Neuron (in vitro differentiated cells): ENCODE measurements at regions not wholly inside any gene's neighbourhood (a gene's known extent, or its start where the extent isn't known, plus 50 kb on each side); places are given as distances from the start of the nearest gene placed in this dataset.

Experiments
- H2AFZ ChIP-seq: one replicate; pipeline ENCODE4 v1.6.1; 2013; ENCODE audit warnings: low read depth, mild to moderate bottlenecking, inconsistent platforms, low read length, moderate library complexity
- H3K27me3 ChIP-seq: one replicate; pipeline ENCODE4 v1.6.1; 2013; ENCODE audit warnings: low read length; ENCODE audit not compliant: insufficient read depth
- H3K36me3 ChIP-seq: one replicate; pipeline ENCODE4 v1.6.1; 2013; ENCODE audit warnings: low read length; ENCODE audit not compliant: insufficient read depth
- H3K4me1 ChIP-seq: one replicate; pipeline ENCODE4 v1.6.1; 2013; ENCODE audit warnings: low read length; ENCODE audit not compliant: insufficient read depth
- H3K4me3 ChIP-seq: 2 replicates; pipeline ENCODE4 v1.5.1; 2013; ENCODE audit warnings: mild to moderate bottlenecking, low read length, moderate library complexity
- H3K9me3 ChIP-seq: one replicate; pipeline ENCODE4 v1.6.1; 2013; ENCODE audit warnings: low read length

- no peaks in the 10 kb centered on the region for H3K36me3 ChIP-seq
- no peak overlapping the region for H2AFZ ChIP-seq
- peaks cover 3% of the 10 kb centered on the region for H3K9me3 ChIP-seq
- no peak overlapping the region for H3K4me3 ChIP-seq
- H3K27me3 ChIP-seq = peaks cover 5% of the 10 kb centered on the region
- H3K4me1 ChIP-seq = no peaks in the 10 kb centered on the region
These were observed 129.6 kb upstream of the ZNF618 start for GRCh38 chr9:113746486-113746885.

GRCh38 chr9:113748135-113748534, 128.0 kb upstream of the ZNF618 start:
- no peak overlapping the region for H3K4me3 ChIP-seq
- H2AFZ ChIP-seq = no peak overlapping the region
- H3K4me1 ChIP-seq = no peaks in the 10 kb centered on the region
- H3K27me3 ChIP-seq = peaks cover 5% of the 10 kb centered on the region
- no peaks in the 10 kb centered on the region for H3K36me3 ChIP-seq
- H3K9me3 ChIP-seq = peaks cover 3% of the 10 kb centered on the region

GRCh38 chr9:113753398-113754119, 122.5 kb upstream of the ZNF618 start:
- Histone ChIP-seq H3K9me3 (peaks cover 3% of the 10 kb centered on the region), H3K4me3 (no peak overlapping the region), H3K36me3 (no peaks in the 10 kb centered on the region), H3K4me1 (peaks cover 6% of the 10 kb centered on the region), H2AFZ (no peak overlapping the region), H3K27me3 (peaks cover 4% of the 10 kb centered on the region)

GRCh38 chr9:113754739-113755138, 121.4 kb upstream of the ZNF618 start:
- Histone ChIP-seq H2AFZ (no peak overlapping the region), H3K4me1 (peaks cover 6% of the 10 kb centered on the region), H3K36me3 (no peaks in the 10 kb centered on the region), H3K9me3 (no peaks in the 10 kb centered on the region), H3K27me3 (peaks cover 4% of the 10 kb centered on the region), H3K4me3 (no peak overlapping the region)

- H3K4me1 ChIP-seq = peaks cover 6% of the 10 kb centered on the region
- no peak overlapping the region for H2AFZ ChIP-seq
- no peaks in the 10 kb centered on the region for H3K9me3 ChIP-seq
- no peak overlapping the region for H3K4me3 ChIP-seq
- H3K27me3 ChIP-seq = peaks cover 4% of the 10 kb centered on the region
- H3K36me3 ChIP-seq = no peaks in the 10 kb centered on the region
These were observed 120.7 kb upstream of the ZNF618 start for GRCh38 chr9:113755433-113755832.

GRCh38 chr9:113756476-113757192, 119.5 kb upstream of the ZNF618 start:
- peaks cover 6% of the 10 kb centered on the region for H3K4me1 ChIP-seq
- no peak overlapping the region for H2AFZ ChIP-seq
- peaks cover 4% of the 10 kb centered on the region for H3K27me3 ChIP-seq
- H3K9me3 ChIP-seq = no peaks in the 10 kb centered on the region
- no peak overlapping the region for H3K4me3 ChIP-seq
- no peaks in the 10 kb centered on the region for H3K36me3 ChIP-seq

GRCh38 chr9:113763429-113763828, 112.7 kb upstream of the ZNF618 start:
- no peaks in the 10 kb centered on the region for H3K4me1 ChIP-seq
- no peak overlapping the region for H2AFZ ChIP-seq
- H3K36me3 ChIP-seq = no peaks in the 10 kb centered on the region
- peaks cover 3% of the 10 kb centered on the region for H3K27me3 ChIP-seq
- no peaks in the 10 kb centered on the region for H3K9me3 ChIP-seq
- H3K4me3 ChIP-seq = no peak overlapping the region

GRCh38 chr9:113764572-113764971, 111.5 kb upstream of the ZNF618 start:
- Histone ChIP-seq H3K4me1 (no peaks in the 10 kb centered on the region), H3K9me3 (no peaks in the 10 kb centered on the region), H3K27me3 (peaks cover 3% of the 10 kb centered on the region), H2AFZ (no peak overlapping the region), H3K4me3 (no peak overlapping the region), H3K36me3 (no peaks in the 10 kb centered on the region)

GRCh38 chr9:113769412-113769811, 106.7 kb upstream of the ZNF618 start:
- H3K9me3 ChIP-seq = no peaks in the 10 kb centered on the region
- no peaks in the 10 kb centered on the region for H3K36me3 ChIP-seq
- H3K4me3 ChIP-seq = no peak overlapping the region
- H2AFZ ChIP-seq = no peak overlapping the region
- H3K27me3 ChIP-seq = peaks cover 3% of the 10 kb centered on the region
- no peaks in the 10 kb centered on the region for H3K4me1 ChIP-seq

GRCh38 chr9:113770396-113770795, 105.7 kb upstream of the ZNF618 start:
- Histone ChIP-seq H3K9me3 (no peaks in the 10 kb centered on the region), H3K27me3 (peaks cover 5% of the 10 kb centered on the region), H2AFZ (no peak overlapping the region)

GRCh38 chr9:113771199-113771598, 104.9 kb upstream of the ZNF618 start:
- Histone ChIP-seq H3K36me3 (no peaks in the 10 kb centered on the region), H2AFZ (no peak overlapping the region), H3K4me1 (no peaks in the 10 kb centered on the region), H3K9me3 (no peaks in the 10 kb centered on the region), H3K4me3 (no peak overlapping the region), H3K27me3 (peaks cover 4% of the 10 kb centered on the region)

More at GRCh38 chr9:113770396-113770795, 105.7 kb upstream of the ZNF618 start:
- no peaks in the 10 kb centered on the region for H3K36me3 ChIP-seq
- no peak overlapping the region for H3K4me3 ChIP-seq
- H3K4me1 ChIP-seq = no peaks in the 10 kb centered on the region

- Histone ChIP-seq H3K4me3 (no peak overlapping the region), H3K27me3 (peaks cover 4% of the 10 kb centered on the region), H3K4me1 (no peaks in the 10 kb centered on the region), H2AFZ (no peak overlapping the region), H3K36me3 (no peaks in the 10 kb centered on the region), H3K9me3 (no peaks in the 10 kb centered on the region)
These were observed 103.8 kb upstream of the ZNF618 start for GRCh38 chr9:113772121-113772810.

- no peak overlapping the region for H3K4me3 ChIP-seq
- H3K9me3 ChIP-seq = no peaks in the 10 kb centered on the region
- no peaks in the 10 kb centered on the region for H3K36me3 ChIP-seq
- H3K27me3 ChIP-seq = peaks cover 4% of the 10 kb centered on the region
- no peaks in the 10 kb centered on the region for H3K4me1 ChIP-seq
- no peak overlapping the region for H2AFZ ChIP-seq
These were observed 101.1 kb upstream of the ZNF618 start for GRCh38 chr9:113774963-113775362.
